ENCODE measurements at regions not wholly inside any gene's neighbourhood (a gene's known extent, or its start where the extent isn't known, plus 50 kb on each side); places are given as distances from the start of the nearest gene placed in this dataset.

GRCh38 chr2:75790121-75790813, 79.6 kb upstream of the GCFC2 start:
- TF ChIP-seq POLR2A (IDR thresholded peaks at IDR 0.05), result no peak
- TF ChIP-seq CTCF (IDR thresholded peaks at IDR 0.05), result no peak
